IMR-90 (cell line): ENCODE measurements at regions not wholly inside any gene's neighbourhood (a gene's known extent, or its start where the extent isn't known, plus 50 kb on each side); places are given as distances from the start of the nearest gene placed in this dataset.

Experiments used
- ATAC-seq: fragments of 200-7000 bp; cut with Tn5 transposase; 2 replicates; pipeline ENCODE4 v1.9.1; 2020; ENCODE audit warnings: low read depth, mild to moderate bottlenecking, moderate library complexity
- BruUV-seq: library from RNA; stranded (reverse); fragments of 400-500 nt; replicated peaks from 2 replicates; lab custom pipeline; 2021; lab: Mats Ljungman, UMichigan
- CTCF ChIA-PET: fragments of 300-600 bp; formaldehyde crosslinking; extraction: SDS; loops from one replicate; lab custom pipeline; 2021; ENCODE audit warnings: antibody characterized with exemption; lab: Yijun Ruan, JAX
- POLR2A ChIA-PET: fragments of 300-600 bp; sonication (Branson Sonifier 250); formaldehyde crosslinking; loops from one replicate; lab custom pipeline; 2022; ENCODE audit warnings: antibody characterized with exemption; ENCODE audit not compliant: unreplicated experiment; lab: Charles Lee
- DNase-seq: peaks from one replicate; pipeline ENCODE4 v3.0.0; 2013
- H2AFZ ChIP-seq: replicated peaks from 2 replicates; pipeline ENCODE3; 2013; ENCODE audit warnings: low read length, mild to moderate bottlenecking; ENCODE audit not compliant: poor library complexity
- H2AK5ac ChIP-seq: 2 replicates; pipeline ENCODE4 v1.6.1; 2013; ENCODE audit warnings: low read depth, low read length, inconsistent platforms
- H2AK9ac ChIP-seq: replicated peaks from 2 replicates; pipeline ENCODE3; 2013; ENCODE audit warnings: mild to moderate bottlenecking, low read depth, low read length, moderate library complexity; ENCODE audit not compliant: poor library complexity
- H2BK120ac ChIP-seq: 2 replicates; pipeline ENCODE4 v1.6.1; 2013; ENCODE audit warnings: low read depth, low read length, inconsistent platforms
- H2BK15ac ChIP-seq: 3 replicates; pipeline ENCODE4 v1.6.1; 2013; ENCODE audit warnings: low read depth, low read length, inconsistent platforms
- H2BK20ac ChIP-seq: 2 replicates; pipeline ENCODE4 v1.6.1; 2013; ENCODE audit warnings: low read depth, mild to moderate bottlenecking, inconsistent platforms, low read length, moderate library complexity
- H2BK5ac ChIP-seq: 2 replicates; pipeline ENCODE4 v1.6.1; 2013; ENCODE audit warnings: mild to moderate bottlenecking, low read depth, low read length, inconsistent platforms; ENCODE audit not compliant: poor library complexity, severe bottlenecking
- H3K14ac ChIP-seq: replicated peaks from 2 replicates; pipeline ENCODE4 v1.6.1; 2013; ENCODE audit warnings: low read depth, low read length, inconsistent platforms
- H3K18ac ChIP-seq: 2 replicates; pipeline ENCODE4 v1.6.1; 2013; ENCODE audit warnings: low read depth, low read length, control low read depth
- H3K23ac ChIP-seq: 2 replicates; pipeline ENCODE4 v1.6.1; 2013; ENCODE audit warnings: low read depth, low read length, inconsistent platforms
- H3K27ac ChIP-seq: 2 replicates; pipeline ENCODE4 v1.5.1; 2013; ENCODE audit warnings: mild to moderate bottlenecking, control low read depth, low read length; ENCODE audit not compliant: insufficient read depth
- H3K27me3 ChIP-seq: 2 replicates; pipeline ENCODE4 v1.6.1; 2013; ENCODE audit warnings: low read length; ENCODE audit not compliant: control insufficient read depth, insufficient read depth
- H3K36me3 ChIP-seq: 2 replicates; pipeline ENCODE4 v1.6.1; 2013; ENCODE audit warnings: low read length, mixed read lengths; ENCODE audit not compliant: control insufficient read depth, insufficient read depth
- H3K4ac ChIP-seq: 2 replicates; pipeline ENCODE4 v1.6.1; 2013; ENCODE audit warnings: low read depth, low read length, inconsistent platforms
- H3K4me1 ChIP-seq: 2 replicates; pipeline ENCODE4 v1.6.1; 2013; ENCODE audit warnings: low read length, mixed read lengths; ENCODE audit not compliant: control insufficient read depth, insufficient read depth
- H3K4me2 ChIP-seq: 2 replicates; pipeline ENCODE4 v1.6.1; 2013; ENCODE audit warnings: low read depth, mild to moderate bottlenecking, control low read depth, low read length, moderate library complexity
- H3K4me3 ChIP-seq: 2 replicates; pipeline ENCODE4 v1.5.1; 2013; ENCODE audit warnings: low read depth, mild to moderate bottlenecking, control low read depth, low read length, moderate library complexity; ENCODE audit not compliant: insufficient read depth
- H3K56ac ChIP-seq: 2 replicates; pipeline ENCODE4 v1.6.1; 2013; ENCODE audit warnings: low read length, inconsistent platforms; ENCODE audit not compliant: insufficient read depth; ENCODE audit errors: extremely low read depth
- H3K79me1 ChIP-seq, 2 experiments: 2 replicates each; pipeline ENCODE4 v1.6.1; 2013; ENCODE audit warnings: low read length in 2 of 2, inconsistent platforms in 1 of 2, low read depth in 1 of 2
- H3K9ac ChIP-seq: 2 replicates; pipeline ENCODE4 v1.6.1; 2013; ENCODE audit warnings: low read depth, low read length, control low read depth
- H3K9me1 ChIP-seq: 2 replicates; pipeline ENCODE4 v1.6.1; 2013; ENCODE audit warnings: low read length, inconsistent platforms; ENCODE audit not compliant: insufficient read depth
- H3K9me3 ChIP-seq: 2 replicates; pipeline ENCODE4 v1.6.1; 2013; ENCODE audit warnings: low read length; ENCODE audit not compliant: control insufficient read depth, insufficient read depth
- H4K20me1 ChIP-seq: 2 replicates; pipeline ENCODE4 v1.6.1; 2013; ENCODE audit warnings: low read length, inconsistent platforms; ENCODE audit not compliant: insufficient read depth
- H4K5ac ChIP-seq: 2 replicates; pipeline ENCODE4 v1.6.1; 2013; ENCODE audit warnings: mild to moderate bottlenecking, low read depth, low read length, control low read depth
- H4K8ac ChIP-seq, 2 experiments: 2 replicates each; pipeline ENCODE4 v1.6.1; 2013; ENCODE audit warnings: low read depth in 2 of 2, low read length in 2 of 2, control low read depth in 1 of 2, inconsistent platforms in 1 of 2
- H4K91ac ChIP-seq: 2 replicates; pipeline ENCODE4 v1.6.1; 2013; ENCODE audit warnings: low read depth, low read length, inconsistent platforms; ENCODE audit not compliant: insufficient read depth
- CEBPB ChIP-seq: IDR thresholded peaks from 2 replicates; pipeline ENCODE4 v1.6.1; 2012; ENCODE audit warnings: low read depth, low read length, improper control_type of control experiment
- CHD1 ChIP-seq: IDR thresholded peaks from 2 replicates; pipeline ENCODE4 v1.6.1; 2012; ENCODE audit warnings: low read depth, low read length, improper control_type of control experiment
- FOS ChIP-seq: fragments of 150-350 bp; IDR thresholded peaks from 2 replicates; pipeline ENCODE4 v1.6.1; 2016; ENCODE audit warnings: low read depth, low read length
- MAFK ChIP-seq: IDR thresholded peaks from 2 replicates; pipeline ENCODE4 v1.6.1; 2012; ENCODE audit warnings: low read depth, low read length, improper control_type of control experiment
- MAZ ChIP-seq: IDR thresholded peaks from 2 replicates; pipeline ENCODE4 v1.6.1; 2012; ENCODE audit warnings: low read depth, mild to moderate bottlenecking, low read length, improper control_type of control experiment, moderate library complexity, borderline replicate concordance
- POLR2A ChIP-seq: IDR thresholded peaks from 2 replicates; pipeline ENCODE4 v1.6.1; 2012; ENCODE audit warnings: mild to moderate bottlenecking, low read depth, low read length
- RAD21 ChIP-seq: IDR thresholded peaks from 2 replicates; pipeline ENCODE4 v1.6.1; 2012; ENCODE audit warnings: low read length, improper control_type of control experiment
- RFX5 ChIP-seq: IDR thresholded peaks from 2 replicates; pipeline ENCODE4 v1.8.0; 2012; ENCODE audit warnings: low read depth, mild to moderate bottlenecking, low read length, moderate library complexity
- SMC3 ChIP-seq: fragments of 150-350 bp; IDR thresholded peaks from 2 replicates; pipeline ENCODE4 v1.6.1; 2016; ENCODE audit warnings: low read depth, mild to moderate bottlenecking, antibody characterized with exemption, low read length, moderate library complexity
- WGBS, 2 experiments: methylation state at CpG; one replicate each; pipeline versions ENCODE4 v1.1.5 to v1.1.7; 2013; ENCODE audit warnings: missing lambda C conversion rate in 2 of 2; ENCODE audit not compliant: insufficient read length in 1 of 2; ENCODE audit errors: extremely low coverage in 2 of 2; 5-methylcytosine and 5-hydroxymethylcytosine counted together
- dilution Hi-C: fragments of 300-500 bp; cut with HindIII; formaldehyde crosslinking; loops from one replicate; pipeline ENCODE4 v1.14.3; 2018; ENCODE audit warnings: low sequenced_read_pairs; ENCODE audit not compliant: unreplicated experiment
- in situ Hi-C: fragments of 300-500 bp; cut with MboI; formaldehyde crosslinking; loops from 3 replicates; pipeline ENCODE4 v1.14.3; 2019; ENCODE audit warnings: low sequenced_read_pairs, inconsistent platforms, mixed read lengths
- intact Hi-C: fragments of 100-400 bp; cut with micrococcal nuclease; formaldehyde crosslinking; loops from 2 replicates; pipeline ENCODE4 v1.10.0; 2022
- TF ChIP-seq, protein P1 (sequence below): conservative IDR thresholded peaks from 2 replicates; pipeline ENCODE4 v1.5.1; 2012; ENCODE audit warnings: mild to moderate bottlenecking, low read depth, low read length, improper control_type of control experiment

DNA sequence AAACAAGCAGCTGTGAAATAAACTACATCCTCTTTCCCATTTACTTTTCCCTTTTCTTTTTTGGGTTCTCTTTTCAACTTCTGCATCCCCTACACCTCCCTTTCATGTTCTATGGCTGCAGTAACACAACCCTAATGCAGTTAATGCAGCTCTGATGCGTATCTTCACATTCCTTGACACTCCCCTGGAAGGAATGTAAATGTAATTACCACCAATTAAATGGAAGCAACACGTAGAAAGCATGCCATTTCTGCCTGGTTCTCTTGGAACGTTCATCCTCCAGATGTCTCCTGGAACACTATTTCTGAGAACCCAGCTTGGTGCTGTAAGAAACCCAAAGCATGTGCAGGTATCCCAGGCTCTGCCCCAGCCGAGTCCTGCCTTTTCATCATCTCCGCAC, 166.8 kb upstream of the FREM2 start:
- Histone ChIP-seq H3K18ac (no peak overlapping the region), H4K5ac (no peak overlapping the region), H2BK5ac (no peak overlapping the region), H2AK9ac (no peak overlapping the region), H2AK5ac (no peak overlapping the region), H3K79me1 (no peaks in the 10 kb centered on the region), H4K20me1 (no peaks in the 10 kb centered on the region), H2BK15ac (no peak overlapping the region), H2BK20ac (no peak overlapping the region), H2AFZ (no peak overlapping the region), H3K14ac (no peak overlapping the region), H3K36me3 (no peaks in the 10 kb centered on the region), H3K4ac (no peak overlapping the region), H3K9me1 (no peaks in the 10 kb centered on the region), H3K9me3 (no peaks in the 10 kb centered on the region), H3K4me2 (no peak overlapping the region), H3K27ac (no peak overlapping the region), H4K91ac (no peak overlapping the region), H3K56ac (no peak overlapping the region), H3K4me1 (no peaks in the 10 kb centered on the region), H3K23ac (no peak overlapping the region), H2BK120ac (no peak overlapping the region), H3K9ac (no peak overlapping the region), H3K27me3 (no peaks in the 10 kb centered on the region), H3K4me3 (no peak overlapping the region), H4K8ac (no peak overlapping the region)
- in situ Hi-C loops (no loop called here), intact Hi-C loops (no loop called here), dilution Hi-C loops (no loop called here)
- ChIA-PET CTCF (no interaction called here), POLR2A (no interaction called here)
- ATAC-seq, result no peak
- TF ChIP-seq FOS, result no peak
- TF ChIP-seq, protein P1, sequence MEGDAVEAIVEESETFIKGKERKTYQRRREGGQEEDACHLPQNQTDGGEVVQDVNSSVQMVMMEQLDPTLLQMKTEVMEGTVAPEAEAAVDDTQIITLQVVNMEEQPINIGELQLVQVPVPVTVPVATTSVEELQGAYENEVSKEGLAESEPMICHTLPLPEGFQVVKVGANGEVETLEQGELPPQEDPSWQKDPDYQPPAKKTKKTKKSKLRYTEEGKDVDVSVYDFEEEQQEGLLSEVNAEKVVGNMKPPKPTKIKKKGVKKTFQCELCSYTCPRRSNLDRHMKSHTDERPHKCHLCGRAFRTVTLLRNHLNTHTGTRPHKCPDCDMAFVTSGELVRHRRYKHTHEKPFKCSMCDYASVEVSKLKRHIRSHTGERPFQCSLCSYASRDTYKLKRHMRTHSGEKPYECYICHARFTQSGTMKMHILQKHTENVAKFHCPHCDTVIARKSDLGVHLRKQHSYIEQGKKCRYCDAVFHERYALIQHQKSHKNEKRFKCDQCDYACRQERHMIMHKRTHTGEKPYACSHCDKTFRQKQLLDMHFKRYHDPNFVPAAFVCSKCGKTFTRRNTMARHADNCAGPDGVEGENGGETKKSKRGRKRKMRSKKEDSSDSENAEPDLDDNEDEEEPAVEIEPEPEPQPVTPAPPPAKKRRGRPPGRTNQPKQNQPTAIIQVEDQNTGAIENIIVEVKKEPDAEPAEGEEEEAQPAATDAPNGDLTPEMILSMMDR, result no peak
- TF ChIP-seq CEBPB, result no peak
- no peak for TF ChIP-seq RAD21
- TF ChIP-seq RFX5, result no peak
- TF ChIP-seq SMC3, result no peak
- TF ChIP-seq MAZ, result no peak
- no peak for TF ChIP-seq CHD1
- no peak for TF ChIP-seq POLR2A
- TF ChIP-seq MAFK, result no peak
- WGBS, 2 experiments, result 58% methylated on average over 2 of the region's 5 CpGs; no CpG with 5 or more reads in 1 of the 2 experiments
- BruUV-seq, result no TSS peak
- DNase-seq, result no peak
